Small intestine (tissue), 7 donors: ENCODE measurements at regions not wholly inside any gene's neighbourhood (a gene's known extent, or its start where the extent isn't known, plus 50 kb on each side); places are given as distances from the start of the nearest gene placed in this dataset.

Experiments used
- DNase-seq, 2 donors: peaks; one replicate each; pipeline versions ENCODE4 v3.0.0 to v3.0.0-alpha.2; 2013
- FAIRE-seq: peaks from 2 replicates; lab custom pipeline; 2012; peaks lifted over from hg19 to GRCh38; lab: Jason Lieb, UNC
- H3K27ac ChIP-seq, 3 donors: one replicate each; pipeline ENCODE4 v1.5.1; 2013; ENCODE audit warnings: low read length in 2 of 3, mild to moderate bottlenecking in 2 of 3, control low read depth in 1 of 3, inconsistent platforms in 1 of 3, low read depth in 1 of 3, moderate library complexity in 1 of 3
- H3K27me3 ChIP-seq, 3 donors: one replicate each; pipeline ENCODE4 v1.6.1; 2013; ENCODE audit warnings: low read length in 3 of 3, inconsistent platforms in 1 of 3; ENCODE audit not compliant: control insufficient read depth in 3 of 3, insufficient read depth in 3 of 3
- H3K36me3 ChIP-seq, 3 donors: one replicate each; pipeline ENCODE4 v1.6.1; 2013; ENCODE audit warnings: low read length in 3 of 3, inconsistent platforms in 1 of 3, low read depth in 1 of 3, mild to moderate bottlenecking in 1 of 3, moderate library complexity in 1 of 3; ENCODE audit not compliant: control insufficient read depth in 3 of 3, insufficient read depth in 2 of 3
- H3K4me1 ChIP-seq, 3 donors: one replicate each; pipeline ENCODE4 v1.6.1; 2013; ENCODE audit warnings: low read length in 2 of 3, inconsistent platforms in 1 of 3, low read depth in 1 of 3, mild to moderate bottlenecking in 1 of 3, moderate library complexity in 1 of 3; ENCODE audit not compliant: control insufficient read depth in 3 of 3, insufficient read depth in 2 of 3
- H3K4me3 ChIP-seq, 3 donors: one replicate each; pipeline ENCODE4 v1.5.1; 2013; ENCODE audit warnings: low read length in 3 of 3, control low read depth in 1 of 3, inconsistent platforms in 1 of 3, low read depth in 1 of 3, mild to moderate bottlenecking in 1 of 3, moderate library complexity in 1 of 3
- H3K9me3 ChIP-seq, 2 donors: one replicate each; pipeline ENCODE4 v1.6.1; 2013; ENCODE audit warnings: low read depth in 1 of 2, low read length in 1 of 2; ENCODE audit not compliant: control insufficient read depth in 2 of 2, insufficient read depth in 1 of 2
- WGBS, 3 donors: extraction: QIAGEN DNeasy Blood & Tissue Kit; methylation state at CpG; one replicate each; pipeline ENCODE4 v1.1.7; 2013; 5-methylcytosine and 5-hydroxymethylcytosine counted together
- donor health status: healthy with polysubstance abuse.
- donor health status: control.
- donor health status: control.
- donor health status: Bipolar disorder and iron deficiency.
- donor health status: healthy.

GRCh38 chr14:101241807-101242278 is 319.5 kb upstream of the DIO3 start:
- Histone ChIP-seq H3K27ac (no peak overlapping the region), H3K9me3 (no peaks in the 10 kb centered on the region), H3K36me3 (no peaks in the 10 kb centered on the region), H3K27me3 (peaks cover 0 to 4% (median 0%) of the 10 kb centered on the region in 3 donors), H3K4me3 (no peak overlapping the region), H3K4me1 (no peaks in the 10 kb centered on the region)
- FAIRE-seq = no peak
- no peak for DNase-seq
- WGBS, 3 donors = 72 to 81% (median 80%) methylated on average over 10 of the region's 10 CpGs

- FAIRE-seq (no peak), DNase-seq (no peak)
- no peaks in the 10 kb centered on the region for H3K36me3 ChIP-seq
- 48 to 75% (median 55%) methylated on average over 22 of the region's 22 CpGs for WGBS, 3 donors
- H3K9me3 ChIP-seq = no peaks in the 10 kb centered on the region
- H3K27me3 ChIP-seq = peaks cover 0 to 4% (median 0%) of the 10 kb centered on the region in 3 donors
- H3K27ac ChIP-seq = no peak overlapping the region
- H3K4me3 ChIP-seq = no peak overlapping the region
- H3K4me1 ChIP-seq = no peaks in the 10 kb centered on the region
Measured at GRCh38 chr14:101242442-101243385, 318.6 kb upstream of the DIO3 start.

- H3K27me3 ChIP-seq = peaks cover 0 to 4% (median 0%) of the 10 kb centered on the region in 3 donors
- WGBS, 3 donors = 91 to 92% (median 91%) methylated on average over 19 of the region's 19 CpGs
- no peak overlapping the region for H3K4me3 ChIP-seq
- no peaks in the 10 kb centered on the region for H3K9me3 ChIP-seq
- H3K27ac ChIP-seq = no peak overlapping the region
- no peak for DNase-seq
- no peaks in the 10 kb centered on the region for H3K4me1 ChIP-seq
- no peaks in the 10 kb centered on the region for H3K36me3 ChIP-seq
- FAIRE-seq = no peak
Measured at GRCh38 chr14:101243587-101244338, 317.5 kb upstream of the DIO3 start.

GRCh38 chr14:101246894-101247841 is 314.1 kb upstream of the DIO3 start:
- DNase-seq = no peak
- 85 to 91% (median 85%) methylated on average over 25 to 26 of the region's 26 CpGs for WGBS, 3 donors

GRCh38 chr14:101247842-101248725 is 313.2 kb upstream of the DIO3 start:
- no peaks in the 10 kb centered on the region for H3K36me3 ChIP-seq
- no peak for DNase-seq
- 75 to 87% (median 75%) methylated on average over 17 of the region's 17 CpGs for WGBS, 3 donors
- no peaks in the 10 kb centered on the region for H3K4me1 ChIP-seq
- H3K9me3 ChIP-seq = no peaks in the 10 kb centered on the region
- no peaks in the 10 kb centered on the region for H3K27me3 ChIP-seq
- H3K27ac ChIP-seq = no peak overlapping the region
- no peak overlapping the region for H3K4me3 ChIP-seq
- no peak for FAIRE-seq

More at GRCh38 chr14:101246894-101247841, 314.1 kb upstream of the DIO3 start:
- Histone ChIP-seq H3K27ac (no peak overlapping the region), H3K4me3 (no peak overlapping the region), H3K36me3 (no peaks in the 10 kb centered on the region), H3K4me1 (no peaks in the 10 kb centered on the region), H3K27me3 (peaks cover 0 to 4% (median 0%) of the 10 kb centered on the region in 3 donors), H3K9me3 (no peaks in the 10 kb centered on the region)
- no peak for FAIRE-seq

GRCh38 chr14:101248840-101249675 is 312.2 kb upstream of the DIO3 start:
- Histone ChIP-seq H3K4me3 (no peak overlapping the region), H3K27ac (no peak overlapping the region), H3K9me3 (no peaks in the 10 kb centered on the region), H3K36me3 (no peaks in the 10 kb centered on the region), H3K4me1 (no peaks in the 10 kb centered on the region), H3K27me3 (no peaks in the 10 kb centered on the region)
- 81 to 86% (median 82%) methylated on average over 17 to 18 of the region's 18 CpGs for WGBS, 3 donors
- DNase-seq = no peak
- FAIRE-seq = no peak

- no peak overlapping the region for H3K27ac ChIP-seq
- H3K27me3 ChIP-seq = no peaks in the 10 kb centered on the region
- DNase-seq (no peak), FAIRE-seq (no peak)
- no peak overlapping the region for H3K4me3 ChIP-seq
- no peaks in the 10 kb centered on the region for H3K4me1 ChIP-seq
- H3K9me3 ChIP-seq = no peaks in the 10 kb centered on the region
- 73 to 87% (median 79%) methylated on average over 8 of the region's 8 CpGs for WGBS, 3 donors
- no peaks in the 10 kb centered on the region for H3K36me3 ChIP-seq
Measured at GRCh38 chr14:101249676-101250036, 311.6 kb upstream of the DIO3 start.
